Nephron progenitor cell (in vitro differentiated cells): ENCODE measurements at regions not wholly inside any gene's neighbourhood (a gene's known extent, or its start where the extent isn't known, plus 50 kb on each side); places are given as distances from the start of the nearest gene placed in this dataset.

Experiments
- DNase-seq: peaks from one replicate; pipeline ENCODE4 v3.0.0; 2021
- H3K27ac Mint-ChIP-seq: 2 replicates; pipeline ENCODE4 v1.8.0; 2021; ENCODE audit warnings: mild to moderate bottlenecking, moderate library complexity, mixed read lengths
- H3K27me3 Mint-ChIP-seq: 2 replicates; pipeline ENCODE4 v1.8.0; 2021; ENCODE audit warnings: mild to moderate bottlenecking, low read depth, mixed read lengths; ENCODE audit not compliant: poor library complexity
- H3K36me3 Mint-ChIP-seq: 2 replicates; pipeline ENCODE4 v1.8.0; 2021; ENCODE audit warnings: low read depth, mixed read lengths
- H3K4me1 Mint-ChIP-seq: 2 replicates; pipeline ENCODE4 v1.8.0; 2021; ENCODE audit warnings: mixed read lengths
- H3K4me3 Mint-ChIP-seq: 2 replicates; pipeline ENCODE4 v1.8.0; 2021; ENCODE audit warnings: mild to moderate bottlenecking, moderate library complexity, mixed read lengths
- H3K9me3 Mint-ChIP-seq: 2 replicates; pipeline ENCODE4 v1.8.0; 2021; ENCODE audit warnings: mild to moderate bottlenecking, moderate library complexity, mixed read lengths
- CTCF ChIP-seq: fragments of 200-600 bp; sonication (generic); IDR thresholded peaks from 2 replicates; pipeline ENCODE4 v1.5.0; 2021; ENCODE audit warnings: antibody characterized with exemption

DNA sequence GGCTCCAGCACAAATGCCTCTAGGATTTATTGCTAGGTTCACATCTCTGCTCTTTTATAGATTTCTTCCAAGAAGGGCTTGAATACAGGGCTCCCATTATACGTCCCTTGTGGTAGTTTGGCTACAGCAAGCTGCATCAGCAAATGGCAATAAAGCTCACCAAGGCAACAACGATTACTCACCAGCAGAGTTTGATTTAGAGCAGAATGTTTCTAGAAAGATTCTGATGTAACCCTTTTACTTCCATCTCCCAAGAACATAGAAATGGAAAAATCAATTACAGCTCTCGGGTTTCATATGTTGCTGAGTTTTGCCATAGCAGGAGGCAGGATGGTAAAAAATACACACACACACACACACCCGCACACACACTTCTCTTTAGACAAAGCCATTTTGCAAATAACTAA, 124.2 kb upstream of the TNPO1 start:
- H3K4me3 Mint-ChIP-seq, result no peak overlapping the region
- no peaks in the 10 kb centered on the region for H3K9me3 Mint-ChIP-seq
- H3K4me1 Mint-ChIP-seq, result peaks cover 21% of the 10 kb centered on the region
- DNase-seq, result no peak
- H3K27ac Mint-ChIP-seq, result no peak overlapping the region
- no peaks in the 10 kb centered on the region for H3K27me3 Mint-ChIP-seq
- no peak for TF ChIP-seq CTCF
- H3K36me3 Mint-ChIP-seq, result no peaks in the 10 kb centered on the region

DNA sequence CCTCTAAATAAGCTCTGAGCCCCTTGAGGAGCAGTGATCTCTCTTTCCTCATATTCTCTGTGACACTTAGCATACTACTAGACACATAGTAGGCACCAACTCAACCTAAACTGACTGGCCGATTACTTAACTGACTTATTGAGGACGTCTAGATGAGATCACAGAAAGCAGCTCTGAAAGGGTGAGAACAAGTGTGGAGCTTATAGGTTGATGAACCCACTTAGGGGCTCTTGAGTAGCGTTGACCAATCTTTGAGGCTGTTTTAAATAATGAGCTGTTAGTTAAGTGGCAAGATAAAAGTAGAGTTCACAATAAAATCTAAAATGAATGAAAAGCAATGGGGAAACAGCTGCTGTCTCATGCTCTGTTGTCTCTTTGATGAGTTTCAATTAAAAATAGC, 124.7 kb upstream of the TNPO1 start:
- Mint-ChIP-seq H3K27ac (no peak overlapping the region), H3K9me3 (no peaks in the 10 kb centered on the region), H3K36me3 (no peaks in the 10 kb centered on the region), H3K4me1 (peaks cover 21% of the 10 kb centered on the region), H3K27me3 (peaks cover 2% of the 10 kb centered on the region), H3K4me3 (no peak overlapping the region)
- no peak for DNase-seq
- TF ChIP-seq CTCF, result no peak

DNA sequence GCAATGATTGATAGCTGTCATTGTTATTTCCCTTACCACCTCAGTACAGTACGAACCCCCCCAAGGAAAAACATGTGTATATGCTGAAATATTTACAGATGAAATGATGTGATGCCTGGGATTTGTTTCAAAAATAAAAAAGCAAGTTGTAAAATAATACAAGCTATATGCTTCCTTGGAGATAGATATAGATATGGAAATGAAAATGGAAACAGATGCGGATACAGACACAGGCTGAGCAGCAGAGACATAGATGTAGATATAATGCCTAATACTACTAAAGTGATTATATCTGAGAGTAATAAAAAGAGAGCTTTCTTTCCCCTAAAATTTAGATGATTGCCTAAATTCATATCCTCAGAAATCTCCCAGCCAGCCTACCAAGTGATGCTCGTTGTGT, 127.5 kb upstream of the TNPO1 start:
- no peak overlapping the region for H3K27ac Mint-ChIP-seq
- H3K9me3 Mint-ChIP-seq, result no peaks in the 10 kb centered on the region
- peaks cover 15% of the 10 kb centered on the region for H3K4me1 Mint-ChIP-seq
- DNase-seq, result no peak
- no peak overlapping the region for H3K4me3 Mint-ChIP-seq
- peaks cover 6% of the 10 kb centered on the region for H3K27me3 Mint-ChIP-seq
- TF ChIP-seq CTCF, result no peak
- no peaks in the 10 kb centered on the region for H3K36me3 Mint-ChIP-seq

DNA sequence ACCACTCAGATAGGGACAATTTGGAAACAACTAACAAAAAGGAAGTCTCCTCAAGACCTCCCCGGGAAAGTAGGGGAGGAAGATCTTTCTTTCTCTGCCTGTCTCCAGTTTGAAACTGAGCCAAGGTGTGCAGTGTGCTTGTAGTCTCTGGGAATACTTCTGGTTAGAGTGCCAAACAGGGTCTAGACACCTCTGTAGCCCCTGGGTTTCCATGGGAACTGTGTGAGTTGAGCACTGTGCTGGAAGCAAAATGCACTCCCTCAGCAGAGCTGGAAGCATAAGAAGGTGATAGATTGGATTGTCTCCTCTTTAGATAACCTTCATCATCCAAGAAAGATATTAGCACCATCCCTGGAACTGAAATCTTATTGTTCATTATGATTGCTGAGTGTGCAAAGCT, 129.2 kb upstream of the TNPO1 start:
- Mint-ChIP-seq H3K27ac (no peak overlapping the region), H3K4me3 (no peak overlapping the region), H3K36me3 (peaks cover 5% of the 10 kb centered on the region), H3K27me3 (peaks cover 6% of the 10 kb centered on the region), H3K9me3 (peaks cover 13% of the 10 kb centered on the region), H3K4me1 (peaks cover 3% of the 10 kb centered on the region)
- DNase-seq, result no peak
- no peak for TF ChIP-seq CTCF

DNA sequence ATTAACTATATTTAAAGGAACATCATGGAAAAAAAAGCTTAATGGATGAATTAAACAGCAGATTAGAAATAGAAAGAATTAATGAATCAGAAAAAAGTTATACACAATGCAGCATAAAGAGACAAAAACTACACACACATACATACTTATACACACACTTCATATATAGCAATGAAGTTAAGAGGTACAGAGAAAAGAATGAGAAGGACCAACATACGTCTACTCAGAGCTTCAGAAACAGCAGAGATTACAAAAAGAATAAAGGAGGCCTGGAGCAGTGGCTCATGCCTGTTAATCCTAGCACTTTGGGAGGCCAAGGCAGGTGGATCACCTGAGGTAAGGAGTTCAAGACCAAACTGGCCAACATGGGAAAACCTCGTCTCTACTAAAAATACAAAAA, 133.9 kb upstream of the TNPO1 start:
- H3K4me1 Mint-ChIP-seq, result no peaks in the 10 kb centered on the region
- no peak for TF ChIP-seq CTCF
- H3K36me3 Mint-ChIP-seq, result peaks cover 6% of the 10 kb centered on the region
- peaks cover 45% of the 10 kb centered on the region for H3K9me3 Mint-ChIP-seq
- no peak overlapping the region for H3K27ac Mint-ChIP-seq
- no peak overlapping the region for H3K4me3 Mint-ChIP-seq
- DNase-seq, result no peak
- H3K27me3 Mint-ChIP-seq, result peaks cover 6% of the 10 kb centered on the region

- Mint-ChIP-seq H3K4me3 (no peak overlapping the region), H3K4me1 (no peaks in the 10 kb centered on the region), H3K27ac (no peak overlapping the region), H3K27me3 (peaks cover 4% of the 10 kb centered on the region), H3K9me3 (peaks cover 49% of the 10 kb centered on the region), H3K36me3 (peaks cover 6% of the 10 kb centered on the region)
- no peak for DNase-seq
- no peak for TF ChIP-seq CTCF
Observed at GRCh38 chr5:72681781-72682180, 134.7 kb upstream of the TNPO1 start.
